ENCODE measurements at regions not wholly inside any gene's neighbourhood (a gene's known extent, or its start where the extent isn't known, plus 50 kb on each side); places are given as distances from the start of the nearest gene placed in this dataset.
"Not testable (repeated sequence)": the region's sequence is repeated elsewhere in the genome, so short reads cannot be mapped to it uniquely, and the experiment has no call there.

GRCh38 chrX:83077606-83078005, 430.5 kb upstream of the POU3F4 start:
- DNase-seq, result peak in 1 of 2 experiments; percentile 3

- no peak for DNase-seq
Observed at GRCh38 chrX:83101961-83102360, 406.1 kb upstream of the POU3F4 start.

- no peak for DNase-seq
Observed at GRCh38 chrX:83108278-83108677, 399.8 kb upstream of the POU3F4 start.

GRCh38 chrX:83145876-83146275, 362.2 kb upstream of the POU3F4 start:
- DNase-seq, result no peak

GRCh38 chrX:83160096-83160495, 348.0 kb upstream of the POU3F4 start:
- DNase-seq, result no peak

- not testable (repeated sequence) for DNase-seq
Observed at GRCh38 chrX:83164063-83164462, 344.0 kb upstream of the POU3F4 start.

GRCh38 chrX:83169683-83170082, 338.4 kb upstream of the POU3F4 start:
- no peak for DNase-seq

GRCh38 chrX:83185010-83185409, 323.1 kb upstream of the POU3F4 start:
- DNase-seq, result no peak

- no peak for DNase-seq
Observed at GRCh38 chrX:83185887-83186286, 322.2 kb upstream of the POU3F4 start.

- DNase-seq, result no peak
Observed at GRCh38 chrX:83186632-83187031, 321.5 kb upstream of the POU3F4 start.

Data from NCI-H524 (cell line).